ENCODE measurements at regions not wholly inside any gene's neighbourhood (a gene's known extent, or its start where the extent isn't known, plus 50 kb on each side); places are given as distances from the start of the nearest gene placed in this dataset.

DNA sequence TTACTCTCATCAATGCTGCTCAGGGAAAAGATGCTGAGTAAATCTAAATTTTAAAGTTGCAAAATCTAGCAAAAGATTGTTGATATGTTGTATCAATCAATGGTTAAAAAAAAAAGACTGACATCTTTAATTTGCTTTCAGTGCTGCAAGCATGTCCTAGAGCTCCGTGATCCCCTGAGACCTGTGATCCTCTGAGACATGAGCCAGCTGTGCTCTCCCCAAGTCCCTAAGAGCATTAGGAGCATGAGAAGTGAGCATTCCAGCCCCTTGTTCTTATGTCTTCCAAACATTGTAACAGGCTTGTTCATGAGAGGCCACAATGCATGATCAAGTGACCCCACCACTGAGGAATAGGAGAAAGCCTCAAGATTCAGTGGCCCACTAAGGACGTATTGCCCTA is 116.6 kb downstream of the DAD1 start:
- no peak for DNase-seq (ENCODE audit: low spot score)
- TF ChIP-seq CTCF (IDR thresholded peaks at IDR 0.05; ENCODE audit: extremely low read depth, missing control alignments) = no peak

DNA sequence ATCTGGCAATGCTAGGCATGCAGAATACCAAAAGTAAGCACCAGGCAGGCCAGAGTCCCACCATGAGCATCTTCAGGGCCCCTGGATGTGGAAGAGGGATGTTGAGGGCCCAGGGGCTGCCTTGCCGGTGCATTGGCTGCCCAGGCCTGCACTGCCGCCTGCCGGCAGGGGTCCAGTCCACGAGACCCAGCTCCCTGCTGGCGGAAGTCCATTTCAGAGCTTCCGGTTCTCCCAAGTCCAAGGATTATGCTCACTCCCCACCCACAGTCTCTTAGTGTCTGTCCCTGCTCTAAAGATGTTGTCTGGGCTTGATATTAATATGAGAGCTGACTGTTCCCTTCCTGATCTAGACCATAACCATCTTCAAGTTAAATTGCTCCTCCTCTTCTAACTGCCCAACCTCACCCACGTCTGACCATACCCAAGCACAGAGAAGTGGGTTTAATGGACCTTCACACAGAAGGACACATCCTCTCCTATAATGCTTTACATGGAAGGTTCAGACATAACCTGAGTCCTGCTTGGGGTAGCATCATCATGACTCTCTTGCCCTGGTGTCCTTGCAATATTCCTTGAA is 117.4 kb downstream of the DAD1 start:
- DNase-seq (ENCODE audit: low spot score) = no peak
- no peak for TF ChIP-seq CTCF (IDR thresholded peaks at IDR 0.05; ENCODE audit: extremely low read depth, missing control alignments)

DNA sequence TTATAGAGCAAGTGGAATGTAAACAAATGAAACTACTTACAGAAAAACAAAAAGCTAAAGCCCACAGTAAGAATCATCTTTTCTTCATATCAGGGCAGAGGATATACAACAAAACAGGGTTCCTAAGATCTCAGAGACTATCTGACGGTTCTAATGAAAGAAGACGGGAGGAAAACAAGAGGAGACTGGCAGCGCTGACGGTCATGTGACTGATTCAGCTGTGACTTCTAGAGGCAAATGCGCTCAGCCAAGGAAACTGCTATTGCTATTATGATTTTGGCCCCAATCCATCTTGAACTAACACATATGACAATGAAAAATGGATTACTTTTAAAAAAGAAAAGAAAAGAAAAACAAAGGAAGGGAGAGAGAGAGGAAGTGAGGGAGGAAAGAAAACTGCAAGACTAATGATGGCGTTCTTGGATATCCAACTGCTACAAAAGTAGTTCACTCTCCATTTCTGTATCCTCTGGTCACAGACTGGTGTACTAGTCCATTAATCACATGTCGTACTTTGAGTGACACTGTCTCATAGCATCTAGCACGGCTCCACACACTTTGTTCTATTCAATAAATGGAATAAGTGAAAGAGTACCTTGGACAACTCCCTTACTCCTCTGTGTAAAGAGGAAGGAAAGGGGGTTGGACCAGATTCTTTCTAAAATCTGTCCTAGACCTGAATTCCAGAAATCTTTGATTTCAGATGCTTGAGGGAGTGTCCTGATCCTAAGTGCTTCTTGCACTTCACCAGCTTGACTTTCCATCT is 119.3 kb downstream of the DAD1 start:
- TF ChIP-seq CTCF (IDR thresholded peaks at IDR 0.05; ENCODE audit: extremely low read depth, missing control alignments) = no peak
- DNase-seq (ENCODE audit: low spot score) = no peak

- no peak for DNase-seq (ENCODE audit: low spot score)
- TF ChIP-seq CTCF (IDR thresholded peaks at IDR 0.05; ENCODE audit: extremely low read depth, missing control alignments) = no peak
Measured at GRCh38 chr14:22468830-22469229, 120.2 kb downstream of the DAD1 start.

DNA sequence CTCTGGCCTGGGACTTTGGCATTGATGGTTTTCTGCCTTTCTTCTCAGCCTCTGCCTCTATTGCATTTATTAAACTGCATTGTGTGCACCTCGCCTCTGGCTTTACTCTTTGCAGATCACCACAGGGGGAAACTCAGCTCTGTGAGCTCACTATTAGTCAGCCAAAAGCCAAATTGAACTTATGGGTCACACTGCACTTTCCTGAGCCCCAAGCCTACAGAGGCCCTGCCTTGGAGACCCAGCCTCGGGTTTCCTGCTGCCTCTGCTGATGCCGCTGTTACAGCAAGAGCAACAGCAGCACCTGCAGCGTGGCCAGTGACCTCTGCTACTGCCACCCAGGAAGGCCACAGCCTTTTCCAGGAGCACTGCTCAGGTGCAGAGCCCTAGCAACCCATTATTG is 122.5 kb downstream of the DAD1 start:
- TF ChIP-seq CTCF (IDR thresholded peaks at IDR 0.05; ENCODE audit: extremely low read depth, missing control alignments) = no peak
- DNase-seq (ENCODE audit: low spot score) = peak; percentile 46

DNA sequence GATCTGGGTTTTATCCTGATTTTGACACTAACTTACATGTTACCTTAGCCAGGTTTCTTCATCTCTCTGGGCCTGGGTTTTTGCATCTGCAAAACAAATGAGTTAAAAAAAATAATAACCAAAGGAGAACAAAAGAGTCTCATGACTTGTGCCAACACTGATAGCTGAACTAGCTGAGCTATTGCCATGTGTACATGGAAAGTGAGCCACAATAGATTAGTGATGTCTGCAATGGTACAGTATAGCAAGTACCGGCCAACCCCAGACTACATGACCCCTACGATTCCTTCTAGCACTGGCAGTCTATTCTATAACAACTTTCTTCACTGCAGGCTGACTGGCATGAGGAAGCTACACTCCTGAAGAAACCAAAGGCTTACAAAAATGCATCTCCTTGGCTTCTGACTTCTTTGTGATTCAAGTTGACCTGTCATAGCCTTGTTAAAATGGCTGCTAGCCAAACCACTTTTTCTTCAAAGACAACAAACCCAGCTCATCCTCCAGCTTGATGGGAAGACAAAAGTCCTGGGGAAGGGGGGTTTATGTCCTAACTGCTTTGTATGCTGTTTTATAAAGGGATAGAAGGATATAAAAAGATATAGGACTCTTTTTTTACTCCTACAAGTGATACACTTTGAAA is 123.7 kb downstream of the DAD1 start:
- no peak for DNase-seq (ENCODE audit: low spot score)
- TF ChIP-seq CTCF (IDR thresholded peaks at IDR 0.05; ENCODE audit: extremely low read depth, missing control alignments) = no peak

DNA sequence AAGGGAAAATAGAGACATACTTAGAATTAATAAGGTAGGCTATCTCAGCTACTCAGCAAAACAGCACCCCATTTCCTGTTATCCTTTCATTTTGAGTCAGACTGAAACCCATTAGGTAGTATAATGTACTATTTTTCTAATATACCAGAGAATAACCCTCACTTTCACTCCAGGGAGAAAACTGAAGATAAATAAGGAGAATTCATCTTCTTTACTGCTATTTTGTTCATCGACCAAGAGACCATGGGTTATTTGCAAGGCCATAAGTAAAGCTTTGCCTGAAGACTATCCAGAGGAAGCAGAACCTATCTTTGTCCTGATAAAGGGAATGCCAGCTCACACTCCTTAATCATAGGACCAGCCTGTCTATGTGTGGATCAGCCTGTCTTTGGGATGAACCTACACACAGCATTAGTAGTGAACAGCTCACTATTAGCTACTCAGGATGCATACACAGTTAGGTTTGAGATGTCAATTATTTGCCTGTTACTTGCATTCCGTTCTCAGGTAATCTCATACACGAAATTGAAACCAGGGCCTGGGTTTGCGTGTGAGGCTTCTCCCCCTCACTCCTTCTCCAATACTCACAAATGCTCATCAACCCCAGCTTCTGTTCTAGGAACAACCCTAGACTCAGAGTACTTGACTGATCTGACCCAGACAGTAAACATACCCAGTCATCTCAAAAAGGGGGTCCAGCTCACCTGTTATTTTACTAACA is 124.4 kb downstream of the DAD1 start:
- no peak for TF ChIP-seq CTCF (IDR thresholded peaks at IDR 0.05; ENCODE audit: extremely low read depth, missing control alignments)
- peak; percentile 50 for DNase-seq (ENCODE audit: low spot score)
